ENCODE measurements at regions not wholly inside any gene's neighbourhood (a gene's known extent, or its start where the extent isn't known, plus 50 kb on each side); places are given as distances from the start of the nearest gene placed in this dataset.

DNA sequence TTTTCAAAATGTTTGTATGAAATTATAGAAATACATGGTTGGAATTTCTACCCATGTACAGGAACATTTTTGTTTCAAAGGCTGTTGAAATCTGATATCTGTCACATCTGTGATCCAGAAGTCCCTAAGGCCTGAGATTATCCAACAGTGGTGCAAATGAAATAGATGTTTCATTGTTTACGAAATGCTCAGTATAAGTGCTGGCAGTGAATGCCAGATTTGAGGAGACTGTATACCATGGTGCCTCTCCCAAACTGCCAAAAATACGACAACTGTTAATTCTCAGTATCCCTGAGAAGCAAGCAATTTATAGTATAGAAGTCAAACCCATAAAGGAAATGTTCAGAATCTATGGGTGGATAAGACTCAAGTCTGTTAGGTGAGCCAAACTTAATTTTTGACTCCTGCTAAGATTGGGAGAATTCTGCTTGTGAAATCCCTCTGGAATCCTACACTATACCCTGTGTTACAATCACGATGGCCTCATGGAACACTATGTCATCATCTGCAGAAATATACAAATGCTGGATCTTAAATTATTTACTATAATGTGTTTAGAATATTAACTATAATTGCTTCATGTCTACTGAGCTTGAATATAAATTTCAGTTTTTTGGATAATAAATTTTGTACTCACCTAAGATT lies 71.2 kb upstream of the DOCK10 start:
- no peaks in the 10 kb centered on the region for H3K27me3 Mint-ChIP-seq (ENCODE audit: low read depth in 2 of 2)
- H3K27ac Mint-ChIP-seq = no peak overlapping the region
- H3K27me3 ChIP-seq (ENCODE audit: control insufficient read depth, insufficient read depth, low read length) = no peaks in the 10 kb centered on the region
- no peak overlapping the region for H3K4me3 Mint-ChIP-seq
- no peaks in the 10 kb centered on the region for H3K36me3 Mint-ChIP-seq
- H3K36me3 ChIP-seq (ENCODE audit: control insufficient read depth, insufficient read depth, low read length) = no peaks in the 10 kb centered on the region
- H3K4me1 ChIP-seq (ENCODE audit: control insufficient read depth, insufficient read depth, low read length) = no peaks in the 10 kb centered on the region
- ATAC-seq (no peak), DNase-seq (no peak)
- no peaks in the 10 kb centered on the region for H3K4me1 Mint-ChIP-seq
- intact Hi-C loops (cut with micrococcal nuclease) = no loop called here
- no peaks in the 10 kb centered on the region for H3K9me3 ChIP-seq (ENCODE audit: control insufficient read depth, insufficient read depth, low read length)
- no peak overlapping the region for H3K4me3 ChIP-seq (ENCODE audit: low read length)
- H3K27ac ChIP-seq (ENCODE audit: low read length) = no peak overlapping the region
- 97% methylated on average over 2 of the region's 3 CpGs for whole genome bisulfite sequencing (ENCODE audit: insufficient coverage)
- TF ChIP-seq, protein P1, sequence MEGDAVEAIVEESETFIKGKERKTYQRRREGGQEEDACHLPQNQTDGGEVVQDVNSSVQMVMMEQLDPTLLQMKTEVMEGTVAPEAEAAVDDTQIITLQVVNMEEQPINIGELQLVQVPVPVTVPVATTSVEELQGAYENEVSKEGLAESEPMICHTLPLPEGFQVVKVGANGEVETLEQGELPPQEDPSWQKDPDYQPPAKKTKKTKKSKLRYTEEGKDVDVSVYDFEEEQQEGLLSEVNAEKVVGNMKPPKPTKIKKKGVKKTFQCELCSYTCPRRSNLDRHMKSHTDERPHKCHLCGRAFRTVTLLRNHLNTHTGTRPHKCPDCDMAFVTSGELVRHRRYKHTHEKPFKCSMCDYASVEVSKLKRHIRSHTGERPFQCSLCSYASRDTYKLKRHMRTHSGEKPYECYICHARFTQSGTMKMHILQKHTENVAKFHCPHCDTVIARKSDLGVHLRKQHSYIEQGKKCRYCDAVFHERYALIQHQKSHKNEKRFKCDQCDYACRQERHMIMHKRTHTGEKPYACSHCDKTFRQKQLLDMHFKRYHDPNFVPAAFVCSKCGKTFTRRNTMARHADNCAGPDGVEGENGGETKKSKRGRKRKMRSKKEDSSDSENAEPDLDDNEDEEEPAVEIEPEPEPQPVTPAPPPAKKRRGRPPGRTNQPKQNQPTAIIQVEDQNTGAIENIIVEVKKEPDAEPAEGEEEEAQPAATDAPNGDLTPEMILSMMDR (IDR thresholded peaks at IDR 0.05) = no peak
- no peaks in the 10 kb centered on the region for H3K9me3 Mint-ChIP-seq

- H3K9me3 Mint-ChIP-seq = no peaks in the 10 kb centered on the region
- no peaks in the 10 kb centered on the region for H3K4me1 Mint-ChIP-seq
- Histone ChIP-seq H3K36me3 (ENCODE audit: control insufficient read depth, insufficient read depth, low read length) (no peaks in the 10 kb centered on the region), H3K4me3 (ENCODE audit: low read length) (no peak overlapping the region), H3K27me3 (ENCODE audit: control insufficient read depth, insufficient read depth, low read length) (no peaks in the 10 kb centered on the region), H3K27ac (ENCODE audit: low read length) (no peak overlapping the region), H3K9me3 (ENCODE audit: control insufficient read depth, insufficient read depth, low read length) (no peaks in the 10 kb centered on the region), H3K4me1 (ENCODE audit: control insufficient read depth, insufficient read depth, low read length) (no peaks in the 10 kb centered on the region)
- TF ChIP-seq, protein P1 (IDR thresholded peaks at IDR 0.05) = no peak
- H3K36me3 Mint-ChIP-seq = no peaks in the 10 kb centered on the region
- no peak overlapping the region for H3K4me3 Mint-ChIP-seq
- no peak overlapping the region for H3K27ac Mint-ChIP-seq
- no peaks in the 10 kb centered on the region for H3K27me3 Mint-ChIP-seq (ENCODE audit: low read depth in 2 of 2)
- intact Hi-C loops (cut with micrococcal nuclease) = no loop called here
- WGBS (ENCODE audit: insufficient coverage) = 61% methylated on average over 10 of the region's 10 CpGs
- DNase-seq (no peak), ATAC-seq (no peak)
Measured at GRCh38 chr2:225112362-225113126, 70.3 kb upstream of the DOCK10 start.

GRCh38 chr2:225108805-225109204 lies 66.5 kb upstream of the DOCK10 start:
- no peak for ATAC-seq
- no peak for DNase-seq
- no peak overlapping the region for H3K4me3 Mint-ChIP-seq
- Histone ChIP-seq H3K4me1 (ENCODE audit: control insufficient read depth, insufficient read depth, low read length) (no peaks in the 10 kb centered on the region), H3K36me3 (ENCODE audit: control insufficient read depth, insufficient read depth, low read length) (no peaks in the 10 kb centered on the region), H3K9me3 (ENCODE audit: control insufficient read depth, insufficient read depth, low read length) (no peaks in the 10 kb centered on the region), H3K27me3 (ENCODE audit: control insufficient read depth, insufficient read depth, low read length) (no peaks in the 10 kb centered on the region), H3K27ac (ENCODE audit: low read length) (no peak overlapping the region), H3K4me3 (ENCODE audit: low read length) (no peak overlapping the region)
- H3K36me3 Mint-ChIP-seq = no peaks in the 10 kb centered on the region
- no peaks in the 10 kb centered on the region for H3K27me3 Mint-ChIP-seq (ENCODE audit: low read depth in 2 of 2)
- TF ChIP-seq, protein P1 (IDR thresholded peaks at IDR 0.05) = no peak
- intact Hi-C loops (cut with micrococcal nuclease) = no loop called here
- no peak overlapping the region for H3K27ac Mint-ChIP-seq
- no peaks in the 10 kb centered on the region for H3K4me1 Mint-ChIP-seq
- H3K9me3 Mint-ChIP-seq = no peaks in the 10 kb centered on the region
